ENCODE measurements at regions not wholly inside any gene's neighbourhood (a gene's known extent, or its start where the extent isn't known, plus 50 kb on each side); places are given as distances from the start of the nearest gene placed in this dataset.

DNA sequence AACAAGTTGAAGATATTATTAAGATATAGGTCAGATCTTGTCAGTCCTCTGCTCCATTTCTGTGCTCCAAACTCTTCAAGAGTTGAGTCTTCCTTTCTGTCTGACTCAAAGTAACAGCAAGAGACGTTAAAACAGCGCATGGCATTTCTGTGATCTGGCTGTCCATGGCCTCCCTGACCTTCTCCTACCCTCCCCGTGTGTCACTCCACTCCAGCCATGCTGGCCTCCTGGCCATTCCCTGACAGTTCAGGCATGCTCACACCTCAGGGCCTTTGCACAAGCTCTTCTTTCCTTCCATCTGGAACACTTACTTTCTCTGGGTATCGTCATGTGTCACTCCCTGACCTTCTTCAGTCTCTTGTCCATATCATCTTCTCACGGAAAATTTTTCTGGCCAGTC is 229.0 kb downstream of the CENPF start:
- intact Hi-C loops (cut with micrococcal nuclease), result no loop called here
- TF ChIP-seq CTCF (conservative IDR thresholded peaks at IDR 0.05; ENCODE audit: low read depth, low read length) (no peak), EZH2 (IDR thresholded peaks at IDR 0.05; ENCODE audit: low read length, unreplicated experiment) (no peak), EZH2phosphoT487 (IDR thresholded peaks at IDR 0.05; ENCODE audit: borderline replicate concordance, low read length) (no peak)
- BruUV-seq (replicated peaks), result no TSS peak
- H3K4me1 ChIP-seq (ENCODE audit: insufficient read depth, low read length), result peaks cover 9% of the 10 kb centered on the region; the same call in 1 of the 2 replicates
- no peak for ATAC-seq
- H3K27me3 ChIP-seq (ENCODE audit: low read length), result no peaks in the 10 kb centered on the region
- no peaks in the 10 kb centered on the region for H3F3A ChIP-seq (ENCODE audit: low read length, unreplicated experiment)
- H3K9me3 ChIP-seq (ENCODE audit: low read length), result 0 out of 2 replicates have a peak, but pooled peaks cover 9% of the 10 kb centered on the region
- H3K27ac ChIP-seq (ENCODE audit: low read length), result no peak overlapping the region
- H3K4me2 ChIP-seq (ENCODE audit: low read length), result no peak overlapping the region
- no peaks in the 10 kb centered on the region for H4K20me1 ChIP-seq (ENCODE audit: low read length)
- H3K79me2 ChIP-seq (ENCODE audit: low read length), result no peaks in the 10 kb centered on the region
- peaks cover 5% of the 10 kb centered on the region; the same call in 1 of the 2 replicates for H3K36me3 ChIP-seq (ENCODE audit: low read depth, low read length)
- no peaks in the 10 kb centered on the region for H3K9me2 ChIP-seq (replicated peaks; ENCODE audit: low read length)
- no peak overlapping the region for H2AFZ ChIP-seq (ENCODE audit: low read length)
- H3K4me3 ChIP-seq (ENCODE audit: low read length), result no peak overlapping the region
- H3K9ac ChIP-seq (ENCODE audit: low read length), result no peak overlapping the region
- no peak for DNase-seq
- POLR2A ChIA-PET (ENCODE audit: unreplicated experiment), result no interaction called here
- CTCF ChIA-PET, result no interaction called here

DNA sequence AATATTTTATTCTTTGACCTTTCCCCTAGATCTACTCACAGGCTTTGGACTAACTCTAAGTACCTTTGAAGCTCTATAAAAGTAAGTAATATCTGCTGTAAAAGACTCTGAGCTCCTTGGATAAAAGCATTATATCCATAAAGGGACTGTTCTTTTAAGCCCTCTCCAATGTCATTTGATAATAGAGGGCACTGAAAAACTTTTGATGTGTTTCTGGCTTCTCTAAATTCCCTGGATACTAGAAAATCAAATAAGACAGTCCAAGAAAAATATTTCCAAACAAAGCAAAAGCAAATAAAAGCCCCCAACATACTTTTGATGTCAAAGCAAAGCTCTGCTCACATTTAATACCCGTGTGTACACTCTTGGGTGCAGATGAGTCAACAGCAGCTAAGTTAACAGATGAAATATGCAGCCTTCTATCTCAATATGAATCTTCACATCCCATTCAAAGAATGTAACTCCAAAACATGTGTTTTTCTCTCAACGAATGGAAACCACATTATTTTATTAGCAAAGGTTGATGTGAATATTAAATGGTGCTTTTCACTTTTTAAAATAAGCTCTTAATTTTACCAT is 230.3 kb downstream of the CENPF start:
- peak; percentile 74 for DNase-seq
- 0 out of 2 replicates have a peak overlapping the region, but pooled peaks have one; percentile 0 for H3K4me2 ChIP-seq (ENCODE audit: low read length)
- no peaks in the 10 kb centered on the region for H3F3A ChIP-seq (ENCODE audit: low read length, unreplicated experiment)
- H3K4me1 ChIP-seq (ENCODE audit: insufficient read depth, low read length), result peaks cover 9% of the 10 kb centered on the region; the same call in 1 of the 2 replicates
- ATAC-seq, result peak; percentile 85
- no peak overlapping the region for H2AFZ ChIP-seq (ENCODE audit: low read length)
- H3K9me2 ChIP-seq (replicated peaks; ENCODE audit: low read length), result no peaks in the 10 kb centered on the region
- ChIA-PET CTCF (no interaction called here), POLR2A (ENCODE audit: unreplicated experiment) (no interaction called here)
- no peak overlapping the region for H3K27ac ChIP-seq (ENCODE audit: low read length)
- intact Hi-C loops (cut with micrococcal nuclease), result no loop called here
- H3K9me3 ChIP-seq (ENCODE audit: low read length), result no peaks in the 10 kb centered on the region
- no peaks in the 10 kb centered on the region for H3K27me3 ChIP-seq (ENCODE audit: low read length)
- H3K4me3 ChIP-seq (ENCODE audit: low read length), result no peak overlapping the region
- H3K9ac ChIP-seq (ENCODE audit: low read length), result no peak overlapping the region
- BruUV-seq (replicated peaks), result no TSS peak
- H4K20me1 ChIP-seq (ENCODE audit: low read length), result no peaks in the 10 kb centered on the region
- TF ChIP-seq EZH2phosphoT487 (IDR thresholded peaks at IDR 0.05; ENCODE audit: borderline replicate concordance, low read length), result no peak
- no peaks in the 10 kb centered on the region for H3K79me2 ChIP-seq (ENCODE audit: low read length)
- no peaks in the 10 kb centered on the region for H3K36me3 ChIP-seq (ENCODE audit: low read depth, low read length)

DNA sequence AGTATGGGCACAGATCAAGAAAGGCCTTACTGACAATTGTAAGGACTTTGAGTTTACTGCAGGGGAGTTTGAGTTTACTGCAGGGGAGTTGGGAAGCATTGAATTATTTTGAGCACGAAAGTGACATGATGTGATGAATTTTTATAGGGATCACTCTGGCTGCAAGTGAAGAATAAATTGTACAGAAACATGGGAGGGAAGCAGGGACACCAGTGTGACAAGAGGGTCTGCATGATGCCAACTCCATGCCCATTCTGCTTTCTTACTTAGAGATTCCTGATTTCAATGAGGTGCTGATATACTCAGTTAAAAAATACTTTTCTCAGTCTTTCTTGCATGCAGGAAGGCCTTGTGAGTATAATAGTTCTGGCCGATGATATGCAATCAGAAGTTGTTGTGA is 234.4 kb downstream of the CENPF start:
- BruUV-seq (replicated peaks), result no TSS peak
- H3K9me2 ChIP-seq (replicated peaks; ENCODE audit: low read length), result no peaks in the 10 kb centered on the region
- no peaks in the 10 kb centered on the region for H4K20me1 ChIP-seq (ENCODE audit: low read length)
- H3K9ac ChIP-seq (ENCODE audit: low read length), result no peak overlapping the region
- H3K36me3 ChIP-seq (ENCODE audit: low read depth, low read length), result no peaks in the 10 kb centered on the region
- DNase-seq (no peak), ATAC-seq (no peak)
- no peaks in the 10 kb centered on the region for H3K27me3 ChIP-seq (ENCODE audit: low read length)
- H3K4me3 ChIP-seq (ENCODE audit: low read length), result no peak overlapping the region
- TF ChIP-seq EZH2phosphoT487 (IDR thresholded peaks at IDR 0.05; ENCODE audit: borderline replicate concordance, low read length) (no peak), EZH2 (IDR thresholded peaks at IDR 0.05; ENCODE audit: low read length, unreplicated experiment) (no peak), CTCF (conservative IDR thresholded peaks at IDR 0.05; ENCODE audit: low read depth, low read length) (no peak)
- no peak overlapping the region for H2AFZ ChIP-seq (ENCODE audit: low read length)
- no peaks in the 10 kb centered on the region for H3K9me3 ChIP-seq (ENCODE audit: low read length)
- intact Hi-C loops (cut with micrococcal nuclease), result no loop called here
- H3K27ac ChIP-seq (ENCODE audit: low read length), result no peak overlapping the region
- no peaks in the 10 kb centered on the region for H3K79me2 ChIP-seq (ENCODE audit: low read length)
- peaks cover 15% of the 10 kb centered on the region for H3K4me1 ChIP-seq (ENCODE audit: insufficient read depth, low read length)
- POLR2A ChIA-PET (ENCODE audit: unreplicated experiment), result no interaction called here
- no peaks in the 10 kb centered on the region for H3F3A ChIP-seq (ENCODE audit: low read length, unreplicated experiment)
- CTCF ChIA-PET, result no interaction called here
- H3K4me2 ChIP-seq (ENCODE audit: low read length), result no peak overlapping the region
